GM12892 (cell line): ENCODE measurements at regions not wholly inside any gene's neighbourhood (a gene's known extent, or its start where the extent isn't known, plus 50 kb on each side); places are given as distances from the start of the nearest gene placed in this dataset.
"Not testable (repeated sequence)": the region's sequence is repeated elsewhere in the genome, so short reads cannot be mapped to it uniquely, and the experiment has no call there.

Source experiments
- DNase-seq: peaks from one replicate; pipeline ENCODE4 v3.0.0; 2011; ENCODE audit not compliant: insufficient read length
- FAIRE-seq: peaks from 2 replicates; lab custom pipeline; 2011; peaks lifted over from hg19 to GRCh38; lab: Jason Lieb, UNC
- POLR2A ChIP-seq: IDR thresholded peaks from 2 replicates; pipeline ENCODE4 v1.6.1; 2011; ENCODE audit warnings: low read depth, low read length, control low read depth
- POLR2AphosphoS5 ChIP-seq: IDR thresholded peaks from 2 replicates; pipeline ENCODE4 v1.6.1; 2011; ENCODE audit warnings: low read depth, low read length, control low read depth
- TAF1 ChIP-seq: IDR thresholded peaks from 2 replicates; pipeline ENCODE4 v1.6.1; 2011; ENCODE audit warnings: low read depth, mild to moderate bottlenecking, control low read depth, low read length, borderline replicate concordance

- DNase-seq (no peak), FAIRE-seq (no peak)
- TF ChIP-seq TAF1 (no peak), POLR2AphosphoS5 (no peak), POLR2A (no peak)
These were observed 163.5 kb upstream of the GJE1 start for GRCh38 chr6:141969201-141969600.

GRCh38 chr6:141968632-141969031, 164.1 kb upstream of the GJE1 start:
- DNase-seq: no peak
- no peak for FAIRE-seq
- TF ChIP-seq POLR2A (no peak), POLR2AphosphoS5 (no peak), TAF1 (no peak)

- no peak for FAIRE-seq
These were observed 167.6 kb upstream of the GJE1 start for GRCh38 chr6:141965016-141965545.

GRCh38 chr6:141963543-141964295, 169.0 kb upstream of the GJE1 start:
- FAIRE-seq (no peak), DNase-seq (no peak)
- no peak for TF ChIP-seq POLR2A
- TF ChIP-seq POLR2AphosphoS5: no peak
- no peak for TF ChIP-seq TAF1

More at GRCh38 chr6:141965016-141965545, 167.6 kb upstream of the GJE1 start:
- DNase-seq: no peak
- TF ChIP-seq TAF1 (no peak), POLR2AphosphoS5 (no peak), POLR2A (no peak)

DNA sequence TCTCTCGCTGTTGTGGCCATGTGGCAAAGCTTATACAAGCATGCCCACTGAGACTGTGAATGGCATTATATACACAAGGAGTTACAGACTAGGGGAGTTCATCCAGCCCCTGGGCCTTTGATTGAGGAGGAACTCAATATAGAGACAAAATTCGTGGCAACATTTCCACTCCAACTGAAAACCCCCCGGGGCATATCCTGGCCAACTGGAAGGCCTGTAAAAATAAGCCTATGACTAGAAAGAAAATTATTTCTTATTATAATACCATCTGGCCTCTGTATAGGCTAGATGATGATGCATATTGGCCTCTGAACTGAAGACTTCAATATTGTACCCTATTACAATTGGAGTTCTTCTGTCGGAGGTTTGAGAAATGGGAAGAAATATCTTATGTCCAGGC, 175.5 kb upstream of the GJE1 start:
- TF ChIP-seq POLR2AphosphoS5: no peak
- TF ChIP-seq POLR2A: no peak
- TF ChIP-seq TAF1: no peak
- DNase-seq: no peak

GRCh38 chr6:141956868-141957267, 175.9 kb upstream of the GJE1 start:
- DNase-seq (no peak), FAIRE-seq (no peak)
- TF ChIP-seq POLR2A (no peak), POLR2AphosphoS5 (no peak), TAF1 (no peak)

More for the DNA sequence above, 175.5 kb upstream of the GJE1 start:
- no peak for FAIRE-seq

- TF ChIP-seq TAF1 (no peak), POLR2A (no peak), POLR2AphosphoS5 (no peak)
- DNase-seq (no peak), FAIRE-seq (no peak)
These were observed 176.5 kb upstream of the GJE1 start for GRCh38 chr6:141956046-141956761.

GRCh38 chr6:141953072-141953471, 179.7 kb upstream of the GJE1 start:
- FAIRE-seq (no peak), DNase-seq (no peak)
- TF ChIP-seq POLR2AphosphoS5: no peak

- FAIRE-seq: no peak
- no peak for TF ChIP-seq TAF1
- no peak for TF ChIP-seq POLR2A
- TF ChIP-seq POLR2AphosphoS5: no peak
- no peak for DNase-seq
These were observed 186.2 kb upstream of the GJE1 start for GRCh38 chr6:141946502-141946901.

- DNase-seq (no peak), FAIRE-seq (no peak)
- TF ChIP-seq TAF1 (no peak), POLR2A (no peak), POLR2AphosphoS5 (no peak)
These were observed 194.1 kb upstream of the GJE1 start for GRCh38 chr6:141938664-141939063.

DNA sequence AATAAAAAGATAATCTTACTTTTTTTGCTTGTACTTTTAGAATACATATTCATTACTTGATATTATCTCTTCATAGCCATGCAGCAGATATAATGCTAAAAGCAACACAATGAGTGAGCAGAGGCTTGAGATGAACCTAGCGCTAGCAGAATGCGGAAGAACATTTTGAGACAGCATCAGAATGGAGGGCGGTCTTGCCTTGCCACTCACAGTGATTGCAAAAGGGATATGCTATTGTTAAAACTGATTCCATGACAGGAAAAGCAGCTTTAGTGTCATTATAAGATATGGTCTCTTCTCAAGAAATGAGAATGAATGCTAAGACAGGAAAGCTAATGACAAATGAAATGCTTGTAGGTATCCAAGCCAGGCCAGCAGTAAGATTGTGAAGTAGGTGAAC, 200.0 kb upstream of the GJE1 start:
- TF ChIP-seq POLR2AphosphoS5: no peak
- TF ChIP-seq POLR2A: no peak
- no peak for TF ChIP-seq TAF1
- DNase-seq: no peak
- no peak for FAIRE-seq

DNA sequence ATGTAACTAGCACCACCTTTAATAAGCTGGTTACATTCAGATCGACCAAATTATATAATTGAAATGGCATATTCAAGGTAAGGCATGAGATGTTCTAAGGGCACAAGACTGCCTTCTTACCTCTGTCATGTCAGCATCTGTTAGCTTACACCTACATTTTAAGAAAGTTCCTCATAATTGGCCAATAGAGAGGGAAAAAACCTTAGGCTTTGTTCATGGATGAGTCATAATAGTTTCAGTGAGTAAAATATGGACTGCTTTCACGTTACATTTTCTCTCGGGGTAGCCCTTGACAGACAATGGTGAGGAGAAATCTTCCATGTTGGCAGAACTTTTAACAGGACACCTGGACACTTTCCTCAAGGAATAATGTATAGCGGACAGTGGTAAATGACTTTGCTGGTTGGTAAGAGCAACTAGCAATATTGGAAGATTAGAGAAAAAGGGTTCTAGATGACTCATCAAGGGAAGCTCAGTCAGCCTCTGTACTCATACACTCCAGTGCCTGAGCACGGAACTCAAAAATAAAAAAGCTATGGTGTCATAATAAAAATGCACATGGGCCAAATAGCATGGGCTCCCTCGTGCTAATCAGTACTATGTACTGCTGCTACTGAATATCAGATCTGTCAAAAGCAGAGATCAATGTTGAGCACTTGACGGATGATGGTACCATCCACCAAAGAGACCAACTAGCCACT, 206.4 kb upstream of the GJE1 start:
- not testable (repeated sequence) for DNase-seq, FAIRE-seq

DNA sequence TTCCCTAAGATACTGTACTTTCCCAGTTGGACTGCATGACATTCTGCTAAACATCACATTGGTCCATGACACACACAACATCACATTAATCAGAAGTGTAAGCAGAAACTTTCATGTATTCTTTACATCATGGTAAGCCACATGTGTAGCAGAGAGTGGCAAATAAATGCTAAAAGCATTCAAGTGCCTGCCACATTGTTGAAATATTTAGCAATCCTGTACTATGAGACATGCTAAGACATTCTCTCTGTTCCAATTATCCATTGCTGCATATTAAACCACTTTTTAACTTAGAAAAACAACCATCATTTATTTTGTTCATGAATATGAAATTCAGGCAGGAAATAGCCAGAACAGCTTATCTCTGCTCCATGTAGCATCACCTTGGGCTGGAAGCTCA, 207.7 kb upstream of the GJE1 start:
- DNase-seq (no peak), FAIRE-seq (no peak)
- TF ChIP-seq TAF1 (no peak), POLR2AphosphoS5 (no peak)

- TF ChIP-seq POLR2A: no peak
- no peak for TF ChIP-seq POLR2AphosphoS5
- no peak for TF ChIP-seq TAF1
- FAIRE-seq: no peak
- DNase-seq: no peak
These were observed 209.8 kb upstream of the GJE1 start for GRCh38 chr6:141922898-141923297.

DNA sequence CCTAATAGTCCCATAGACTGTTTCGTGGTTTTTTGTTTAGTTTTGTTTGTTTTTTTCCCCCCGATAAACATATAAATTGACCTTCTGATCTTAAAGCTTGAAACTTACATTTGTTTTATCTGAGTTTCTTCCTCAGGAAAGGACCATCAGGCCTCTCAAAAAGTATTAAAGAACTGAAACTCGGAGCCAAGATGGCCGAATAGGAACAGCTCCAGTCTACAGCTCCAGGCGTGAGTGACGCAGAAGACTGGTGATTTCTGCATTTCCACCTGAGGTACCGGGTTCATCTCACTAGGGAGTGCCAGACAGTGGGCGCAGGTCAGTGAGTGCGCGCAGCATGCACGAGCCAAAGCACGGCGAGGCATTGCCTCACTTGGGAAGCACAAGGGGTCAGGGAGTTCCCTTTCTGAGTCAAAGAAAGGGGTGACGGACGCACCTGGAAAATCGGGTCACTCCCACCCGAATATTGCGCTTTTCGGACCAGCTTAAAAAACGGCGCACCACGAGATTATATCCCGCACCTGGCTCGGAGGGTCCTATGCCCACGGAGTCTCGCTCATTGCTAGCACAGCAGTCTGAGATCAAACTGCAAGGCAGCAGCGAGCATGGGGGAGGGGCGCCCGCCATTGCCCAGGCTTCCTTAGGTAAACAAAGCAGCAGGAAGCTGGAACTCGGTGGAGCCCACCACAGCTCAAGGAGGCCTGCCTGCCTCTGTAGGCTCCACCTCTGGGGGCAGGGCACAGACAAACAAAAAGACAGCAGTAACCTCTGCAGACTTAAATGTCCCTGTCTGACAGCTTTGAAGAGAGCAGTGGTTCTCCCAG, 215.8 kb upstream of the GJE1 start:
- DNase-seq, FAIRE-seq: not testable (repeated sequence)
